Frontal cortex (tissue), 3 donors: ENCODE measurements at regions not wholly inside any gene's neighbourhood (a gene's known extent, or its start where the extent isn't known, plus 50 kb on each side); places are given as distances from the start of the nearest gene placed in this dataset.
A peak's percentile ranks its signal among the peaks of the same experiment; 100 is the strongest.

Experiments used
- DNase-seq, 2 donors: peaks; one replicate each; pipeline ENCODE4 v3.0.0; 2012; ENCODE audit warnings: low spot score in 2 of 2
- FAIRE-seq: peaks from 2 replicates; lab custom pipeline; 2012; peaks lifted over from hg19 to GRCh38; lab: Jason Lieb, UNC
- donor health status: control.
- donor health status: control.
- donor health status: control.

- no peak for DNase-seq
These were observed 137.4 kb upstream of the SGK1 start for GRCh38 chr6:134455319-134455718.

GRCh38 chr6:134454794-134455193 is 136.9 kb upstream of the SGK1 start:
- DNase-seq: no peak
- FAIRE-seq: no peak

More at GRCh38 chr6:134455319-134455718, 137.4 kb upstream of the SGK1 start:
- FAIRE-seq: no peak

- no peak for FAIRE-seq
- DNase-seq: no peak
These were observed 136.0 kb upstream of the SGK1 start for GRCh38 chr6:134453792-134454510.

GRCh38 chr6:134452906-134453305 is 135.0 kb upstream of the SGK1 start:
- DNase-seq (no peak), FAIRE-seq (no peak)

GRCh38 chr6:134451529-134451928 is 133.6 kb upstream of the SGK1 start:
- DNase-seq (no peak), FAIRE-seq (no peak)

GRCh38 chr6:134449781-134450180 is 131.9 kb upstream of the SGK1 start:
- DNase-seq (no peak), FAIRE-seq (no peak)

GRCh38 chr6:134449004-134449403 is 131.1 kb upstream of the SGK1 start:
- DNase-seq (no peak), FAIRE-seq (no peak)

- DNase-seq: no peak
- no peak for FAIRE-seq
These were observed 130.0 kb upstream of the SGK1 start for GRCh38 chr6:134447883-134448387.

GRCh38 chr6:134447423-134447822 is 129.5 kb upstream of the SGK1 start:
- DNase-seq (no peak), FAIRE-seq (no peak)

GRCh38 chr6:134446896-134447295 is 129.0 kb upstream of the SGK1 start:
- FAIRE-seq (no peak), DNase-seq (no peak)

- FAIRE-seq (no peak), DNase-seq (peak in 1 of 2 donors; percentile 14)
These were observed 128.4 kb upstream of the SGK1 start for GRCh38 chr6:134446218-134446848.

- DNase-seq (no peak), FAIRE-seq (no peak)
These were observed 125.1 kb upstream of the SGK1 start for GRCh38 chr6:134443009-134443408.

GRCh38 chr6:134442073-134442472 is 124.2 kb upstream of the SGK1 start:
- DNase-seq: no peak
- FAIRE-seq: no peak

- no peak for FAIRE-seq
- DNase-seq: no peak
These were observed 120.9 kb upstream of the SGK1 start for GRCh38 chr6:134438837-134439236.

- no peak for DNase-seq
- no peak for FAIRE-seq
These were observed 119.5 kb upstream of the SGK1 start for GRCh38 chr6:134437376-134437775.

- DNase-seq (no peak), FAIRE-seq (no peak)
These were observed 119.0 kb upstream of the SGK1 start for GRCh38 chr6:134436950-134437349.

- FAIRE-seq (peak; percentile 49), DNase-seq (peak in 1 of 2 donors; percentile 40)
These were observed 118.4 kb upstream of the SGK1 start for GRCh38 chr6:134436281-134436815.

GRCh38 chr6:134435814-134436280 is 117.9 kb upstream of the SGK1 start:
- no peak for DNase-seq
- no peak for FAIRE-seq

GRCh38 chr6:134434019-134434942 is 116.4 kb upstream of the SGK1 start:
- DNase-seq: no peak
- FAIRE-seq: no peak

GRCh38 chr6:134432036-134432435 is 114.1 kb upstream of the SGK1 start:
- FAIRE-seq (no peak), DNase-seq (no peak)
